Amygdala (tissue), 56 donors: ENCODE measurements at regions not wholly inside any gene's neighbourhood (a gene's known extent, or its start where the extent isn't known, plus 50 kb on each side); places are given as distances from the start of the nearest gene placed in this dataset.
"Not testable (repeated sequence)": the region's sequence is repeated elsewhere in the genome, so short reads cannot be mapped to it uniquely, and the experiment has no call there.

Source experiments
- DNase-seq, 56 donors: peaks; one replicate each; lab custom pipeline; 2025; lab: John Stamatoyannopoulos, UW

DNA sequence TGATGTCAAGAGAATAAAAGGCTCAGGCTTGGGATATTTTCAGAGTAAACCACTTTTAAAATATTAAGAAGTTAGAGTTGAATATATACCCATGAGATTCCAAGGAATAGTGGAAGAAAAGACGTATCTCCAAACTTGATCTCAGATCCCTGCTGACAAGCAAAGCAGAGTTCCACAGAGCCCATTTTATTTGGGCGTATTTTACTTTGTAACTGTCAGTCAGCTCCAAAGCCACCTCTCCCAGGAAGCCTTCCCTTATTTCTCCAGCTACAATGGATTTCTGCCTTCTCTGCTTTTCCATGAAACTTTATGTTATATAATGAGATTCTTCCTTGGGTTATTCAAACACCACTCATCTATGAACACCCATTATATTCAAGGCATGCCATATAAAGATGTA, 295.7 kb downstream of the FZD1 start:
- no peak for DNase-seq

DNA sequence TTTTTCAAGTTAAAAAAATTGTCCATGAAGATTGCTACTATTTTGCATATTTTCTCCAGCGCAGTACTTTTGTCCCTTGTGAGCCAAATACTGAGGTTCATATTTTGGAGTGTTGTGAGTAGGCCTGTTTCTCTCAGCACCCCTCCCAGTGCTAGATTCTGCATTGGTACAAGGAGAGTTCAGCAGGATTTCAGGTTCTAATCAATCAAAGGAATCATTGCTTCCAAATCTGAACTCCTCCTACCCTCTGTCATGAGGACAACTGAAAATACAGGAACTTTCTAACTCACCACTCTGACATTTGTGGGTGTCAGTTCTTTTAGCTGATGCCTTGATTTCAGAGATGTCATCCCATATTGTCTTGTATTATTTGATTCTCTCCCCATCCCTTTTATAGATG, 299.9 kb downstream of the FZD1 start:
- DNase-seq, result no peak

DNA sequence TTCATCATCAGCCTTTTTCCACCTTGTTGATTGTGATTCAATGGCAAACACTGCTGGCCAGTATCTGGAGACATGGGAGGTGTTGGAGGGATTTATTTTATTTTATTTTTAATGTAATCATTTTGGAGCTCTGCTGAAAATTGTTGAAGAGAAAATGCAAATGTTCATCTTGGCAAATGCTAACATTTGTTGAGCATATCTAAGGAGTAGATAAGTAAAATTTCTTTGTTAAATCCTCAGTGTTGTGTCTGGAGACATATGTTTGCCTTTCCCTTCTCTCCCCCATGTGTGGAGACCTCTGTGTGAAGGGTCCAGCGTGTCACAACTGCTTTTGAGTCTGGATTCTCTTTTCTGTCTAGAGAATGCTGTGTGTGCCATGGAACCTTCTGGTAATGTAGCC, 300.3 kb downstream of the FZD1 start:
- DNase-seq, result no peak

DNA sequence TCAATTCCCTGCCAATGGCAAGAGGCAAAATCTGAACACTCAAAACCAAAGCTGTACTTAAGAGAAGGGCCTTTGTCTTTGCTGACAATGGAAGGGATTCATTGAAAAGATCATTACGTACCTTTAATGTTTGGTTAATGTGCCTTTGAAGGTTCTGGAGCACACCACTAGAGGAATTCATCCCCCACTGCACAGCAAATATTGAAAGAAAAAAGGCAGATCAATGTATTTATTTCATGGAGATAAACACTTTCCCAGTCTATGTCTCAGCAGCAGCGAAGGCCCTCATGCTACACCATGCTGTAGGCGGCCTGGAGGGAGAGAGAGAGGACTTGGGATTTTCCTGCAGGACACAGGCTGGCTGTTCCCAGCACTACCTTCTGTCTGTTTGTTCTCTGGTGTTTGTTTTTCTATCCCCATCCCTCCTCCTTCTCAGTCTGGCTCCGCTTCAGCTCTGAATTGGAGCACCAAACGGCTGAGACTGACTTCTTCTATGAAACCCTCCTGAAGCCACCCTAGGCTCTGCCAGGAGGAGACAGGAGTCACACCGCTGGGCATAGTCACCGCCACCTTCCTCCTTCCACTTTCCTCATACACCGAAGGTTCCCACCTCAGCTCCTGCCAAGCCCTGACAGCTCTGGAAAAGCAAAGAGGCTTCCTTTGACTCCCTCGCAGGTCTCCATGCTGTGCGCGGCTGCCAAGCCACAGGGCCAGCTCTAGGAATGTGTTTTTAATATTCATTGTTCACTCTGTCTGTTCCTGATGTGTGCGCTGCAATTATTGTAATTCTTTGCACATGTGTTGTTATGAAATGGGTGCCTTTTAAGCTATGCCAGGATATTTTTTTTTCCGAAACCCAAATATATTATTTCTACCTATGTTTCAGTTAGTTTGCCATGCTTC, 301.5 kb downstream of the FZD1 start:
- DNase-seq, result peak in 25 of 56 donors; percentile 1 to 63 (median 24)

DNA sequence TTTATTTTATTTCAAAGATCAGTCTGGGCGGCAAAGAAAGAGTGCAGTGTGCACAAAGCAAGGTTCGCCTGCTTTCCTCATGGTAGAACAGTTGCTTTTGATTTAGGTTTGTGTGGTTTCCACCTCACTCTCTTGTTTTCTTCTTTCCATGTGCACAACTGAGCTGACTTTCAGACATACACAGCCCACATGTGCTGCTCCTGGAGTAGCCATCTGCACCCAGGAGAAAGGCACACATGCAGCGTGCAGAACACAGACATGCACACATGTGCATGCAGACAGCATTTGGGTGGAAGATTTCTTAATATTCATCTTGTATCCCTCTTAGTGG, 302.1 kb downstream of the FZD1 start:
- DNase-seq, result no peak

DNA sequence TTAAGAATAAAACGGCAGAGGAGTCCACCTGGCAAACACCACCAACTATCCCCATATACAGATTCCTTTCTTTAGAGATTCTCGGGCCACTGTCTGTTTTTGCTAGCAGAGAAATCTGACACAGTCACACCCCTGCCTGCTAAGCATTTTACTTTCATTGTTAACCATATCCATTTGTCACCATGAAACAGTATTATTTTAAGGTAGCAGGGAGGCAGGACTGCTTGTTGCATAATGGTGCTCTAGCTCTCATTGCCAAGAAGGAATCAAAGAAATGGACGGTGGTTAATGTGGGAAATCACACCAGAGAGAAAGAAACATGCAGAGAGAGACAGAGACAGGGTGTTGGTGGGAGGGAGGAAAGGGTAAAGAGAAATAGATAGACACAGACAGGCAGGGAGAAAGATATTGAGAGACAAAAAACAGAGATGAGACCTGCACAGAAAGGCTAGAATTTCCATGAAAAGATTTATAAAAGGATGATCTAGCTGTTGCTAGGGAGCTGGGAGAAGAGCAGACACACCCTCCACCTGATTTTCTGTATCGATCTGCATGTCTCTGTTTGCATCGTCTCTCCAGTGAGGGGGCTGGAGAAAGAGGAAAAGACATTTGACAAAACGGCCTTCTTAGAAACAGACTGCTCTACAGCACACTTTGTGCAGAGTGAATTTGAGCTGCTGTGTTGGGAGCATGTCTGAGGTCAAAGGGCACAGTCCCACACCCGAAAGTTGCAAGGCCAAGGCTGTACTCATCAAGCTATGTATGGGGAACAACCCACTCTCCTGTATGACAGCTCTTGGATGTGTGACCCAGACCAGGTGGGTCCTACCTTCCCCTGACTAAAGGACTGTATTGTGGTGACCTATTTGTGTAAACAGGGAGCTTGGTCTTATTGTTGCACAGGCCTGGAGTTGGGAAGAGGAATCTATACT, 303.1 kb downstream of the FZD1 start:
- DNase-seq, result no peak

DNA sequence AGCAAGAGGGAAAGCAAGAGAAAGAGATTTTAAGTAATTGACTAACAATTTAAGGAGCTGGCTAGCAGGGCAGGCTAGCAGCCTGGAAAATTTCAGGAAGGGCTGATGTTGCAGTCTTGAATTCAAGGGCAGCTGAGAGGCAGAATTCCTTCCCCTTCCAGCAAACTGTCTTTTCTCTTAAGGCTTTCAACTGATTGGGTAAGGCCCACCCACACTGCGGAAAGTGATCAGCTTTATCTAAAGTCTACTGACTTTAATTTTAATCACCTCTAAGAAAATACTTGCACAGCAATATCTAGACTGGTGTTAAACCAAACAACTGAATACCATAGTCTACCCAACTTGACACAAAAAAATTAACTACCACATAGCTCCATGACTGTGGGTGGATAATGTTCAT, 303.9 kb downstream of the FZD1 start:
- no peak for DNase-seq

DNA sequence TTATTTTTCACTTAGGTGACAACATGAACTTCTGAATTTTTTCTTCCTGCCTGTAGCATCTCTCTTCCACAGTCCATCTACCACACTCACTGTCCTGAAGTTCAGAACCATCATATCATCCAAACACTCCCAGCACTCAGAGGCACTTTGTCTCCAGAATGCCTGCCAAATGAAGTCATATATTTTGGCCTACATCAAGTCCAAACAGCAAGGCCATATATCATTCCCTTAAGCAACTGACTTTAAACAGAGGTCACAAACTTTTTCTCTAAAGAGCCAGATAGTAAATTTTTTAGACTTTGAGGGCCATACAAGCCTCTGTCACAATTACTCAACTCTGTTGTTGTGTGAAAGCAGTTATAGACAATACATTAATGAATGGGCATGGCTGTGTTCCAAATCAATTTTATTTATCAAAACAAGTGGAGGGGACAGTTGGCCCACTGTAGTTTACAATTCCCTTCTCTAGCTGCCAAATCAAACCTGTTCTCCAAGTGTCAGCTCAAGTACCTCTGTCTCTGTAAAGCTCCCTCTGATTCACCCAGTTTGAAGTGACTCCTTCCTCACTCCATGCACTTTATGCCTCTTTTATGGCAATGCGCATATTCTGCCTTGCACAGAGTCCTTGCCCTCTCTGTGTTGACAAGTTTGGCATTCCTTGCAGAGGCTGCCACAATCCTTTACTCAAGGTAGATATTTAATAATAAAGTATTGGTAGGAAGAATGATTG, 305.7 kb downstream of the FZD1 start:
- no peak for DNase-seq

DNA sequence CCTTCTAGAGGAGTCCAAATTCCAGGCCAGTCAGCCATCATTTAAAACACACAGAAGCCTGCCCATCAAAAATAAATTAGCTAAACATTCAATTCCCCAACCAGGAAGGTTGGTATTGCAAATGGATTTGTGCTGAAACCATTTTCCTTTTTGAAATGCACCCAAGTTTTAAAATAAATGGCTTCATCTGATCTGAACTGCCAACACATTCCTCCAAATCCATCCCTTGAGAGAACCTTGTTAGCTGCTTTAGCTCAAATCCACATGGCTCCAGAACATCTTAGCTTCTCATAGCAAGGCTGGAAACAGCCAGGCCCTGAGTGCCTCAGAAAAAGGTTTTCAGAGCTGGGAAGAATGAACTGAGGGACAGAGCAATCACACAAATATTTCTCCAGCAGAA, 306.3 kb downstream of the FZD1 start:
- DNase-seq, result no peak

DNA sequence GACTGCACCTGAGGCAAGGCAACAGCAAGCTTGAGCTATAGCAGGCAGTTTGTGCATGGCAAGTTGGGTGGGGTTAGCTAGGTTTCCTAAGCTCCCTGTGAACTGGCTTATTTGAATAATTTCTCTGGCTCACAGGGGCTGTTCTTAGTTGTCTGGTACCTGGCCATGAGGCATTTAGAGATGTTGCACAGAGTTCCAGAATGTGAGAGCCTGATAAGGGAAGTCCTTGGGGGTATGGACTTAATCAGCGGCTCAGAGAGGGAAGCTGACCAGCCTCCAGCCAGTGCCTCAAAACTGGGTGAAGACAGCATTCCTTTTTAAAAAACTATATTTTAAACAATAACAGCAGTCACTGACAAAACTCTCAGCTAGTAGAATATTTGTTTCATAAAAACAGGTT, 307.4 kb downstream of the FZD1 start:
- no peak for DNase-seq

DNA sequence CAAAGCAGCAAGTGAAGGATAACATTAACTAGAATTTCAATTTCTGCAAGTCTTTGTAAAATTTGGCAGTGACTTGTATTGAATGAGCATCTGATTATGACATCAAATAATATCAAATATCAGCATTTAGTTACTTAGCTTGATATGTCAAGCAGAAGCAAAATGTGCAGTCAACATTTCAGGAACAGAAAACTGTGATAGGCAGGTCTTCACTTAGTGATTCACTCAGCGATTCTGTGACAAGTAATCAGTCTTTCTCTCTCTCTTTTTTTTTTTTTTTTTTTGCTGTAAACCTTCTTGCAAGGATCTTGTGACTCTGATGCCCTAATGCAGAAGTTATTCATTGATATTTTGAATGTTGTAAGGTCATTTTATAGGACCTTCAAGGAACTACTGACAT, 307.1 kb downstream of the MTERF1 start:
- no peak for DNase-seq

DNA sequence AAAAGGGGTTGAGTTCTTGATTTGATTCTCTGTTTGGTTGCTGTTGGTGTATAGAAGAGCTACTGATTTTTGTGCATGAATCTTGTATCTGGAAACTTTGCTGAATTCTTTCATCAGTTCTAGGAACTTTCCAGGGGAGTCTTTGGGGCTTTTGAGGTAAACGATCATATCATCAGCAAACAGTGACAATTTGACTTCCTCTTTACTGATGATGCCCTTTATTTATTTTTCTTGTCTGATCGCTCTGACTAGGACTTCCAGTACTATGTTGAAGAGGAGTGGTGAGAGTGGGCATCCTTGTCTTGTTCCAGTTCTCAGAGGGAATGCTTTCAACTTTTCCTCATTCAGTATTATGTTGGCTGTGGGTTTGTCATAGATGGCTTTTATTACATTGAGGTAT, 304.0 kb downstream of the MTERF1 start:
- DNase-seq, result not testable (repeated sequence)

DNA sequence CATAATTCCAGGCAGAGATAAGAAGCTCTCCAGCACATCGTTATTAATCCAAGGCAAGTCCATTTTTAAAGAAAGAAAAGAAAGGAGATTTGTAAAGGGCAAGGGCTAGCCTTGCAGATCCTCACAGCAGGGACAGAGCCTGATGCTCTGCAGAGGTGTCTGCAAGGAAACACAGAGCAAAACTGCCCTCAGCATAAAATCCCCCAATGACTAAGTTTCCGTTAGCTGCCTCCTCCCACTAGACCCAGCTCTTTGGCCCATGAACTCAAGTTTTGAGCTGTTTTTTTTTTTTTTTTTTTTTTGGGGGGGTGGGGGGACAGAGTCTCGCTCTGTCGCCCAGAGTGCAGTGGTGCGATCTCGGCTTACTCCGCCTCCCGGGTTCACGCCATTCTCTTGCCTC, 300.7 kb downstream of the MTERF1 start:
- no peak for DNase-seq

DNA sequence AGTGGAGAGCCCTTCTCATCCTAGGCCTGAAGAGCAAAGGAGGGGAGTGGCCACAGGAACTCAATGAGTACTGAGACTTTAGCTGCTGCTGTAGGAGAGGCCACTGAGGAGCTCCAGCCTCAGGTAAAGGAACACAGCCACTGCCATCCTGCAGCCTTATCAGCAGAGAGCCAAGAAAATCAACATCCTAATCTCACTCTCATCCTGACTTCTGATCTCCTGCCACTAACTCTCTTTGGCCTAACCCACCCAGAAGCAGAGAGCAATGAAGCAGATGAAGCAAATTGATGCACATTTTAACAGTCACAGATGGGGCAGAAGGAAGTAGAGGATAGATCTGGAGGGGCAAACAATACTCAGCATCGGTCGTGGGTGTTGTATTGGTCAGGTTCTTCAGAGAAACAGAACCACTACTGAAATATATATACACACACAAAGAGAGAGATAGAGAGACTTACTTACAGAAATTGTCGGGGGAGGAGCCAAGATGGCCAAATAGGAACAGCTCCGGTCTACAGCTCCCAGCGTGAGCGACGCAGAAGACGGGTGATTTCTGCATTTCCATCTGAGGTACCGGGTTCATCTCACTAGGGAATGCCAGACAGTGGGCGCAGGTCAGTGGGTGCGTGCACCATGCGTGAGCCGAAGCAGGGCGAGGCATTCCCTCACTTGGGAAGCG, 297.6 kb downstream of the MTERF1 start:
- DNase-seq, result no peak

DNA sequence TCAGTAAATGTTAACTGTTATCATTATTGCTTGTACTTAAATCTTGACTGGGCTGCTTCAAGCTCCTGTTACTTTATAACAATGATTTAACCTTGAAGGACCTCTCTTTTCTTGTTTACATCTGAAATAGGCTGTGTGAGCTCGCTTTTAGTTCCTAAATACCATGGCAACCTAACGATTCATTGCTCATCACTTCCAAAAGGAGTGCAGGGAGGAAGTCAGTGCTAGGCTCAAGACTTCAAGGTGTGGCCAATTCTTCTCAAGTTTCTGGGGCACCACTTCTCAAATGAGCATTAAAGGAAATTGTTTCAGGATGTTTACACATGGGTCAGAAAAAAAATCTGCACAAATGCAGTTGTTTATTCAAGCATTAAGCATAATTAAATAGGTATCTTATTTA, 284.2 kb downstream of the MTERF1 start:
- DNase-seq, result no peak

DNA sequence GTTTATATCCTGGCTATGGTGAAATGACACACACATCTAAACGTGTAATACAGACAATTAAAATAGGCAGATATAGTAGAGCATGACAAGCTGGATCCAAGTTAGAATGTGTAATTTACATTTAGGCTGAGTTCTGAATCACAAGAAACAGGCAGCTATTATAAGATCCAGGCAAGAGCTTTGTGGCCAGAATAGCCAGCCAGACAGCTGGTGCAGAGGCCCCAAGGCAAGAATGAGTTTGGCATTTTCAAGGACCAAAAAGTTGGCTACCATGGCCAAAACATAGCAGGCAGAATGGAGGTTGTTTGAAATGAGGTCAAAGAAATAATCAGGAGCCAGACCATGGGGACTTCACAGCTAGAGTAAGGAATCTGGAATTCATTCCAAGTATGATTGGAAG, 281.7 kb downstream of the MTERF1 start:
- no peak for DNase-seq

DNA sequence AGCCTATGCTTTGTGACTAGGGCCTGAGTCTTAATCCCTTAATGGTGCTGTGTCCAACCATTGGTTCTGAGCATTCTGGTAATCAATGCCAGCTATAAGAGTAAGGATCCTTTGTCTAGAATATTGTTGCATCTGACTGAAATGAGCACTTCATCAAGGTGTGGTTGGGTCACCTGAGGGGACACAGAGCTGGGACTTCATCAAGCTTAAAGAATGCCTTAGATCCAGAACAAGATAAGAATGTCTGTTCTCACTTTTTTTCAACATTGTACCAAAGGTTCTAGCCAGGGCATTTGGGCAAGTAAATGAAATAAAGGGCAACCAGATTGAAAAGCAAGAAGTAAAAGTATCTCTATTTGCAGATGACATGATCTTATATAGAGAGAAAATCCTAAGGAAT, 280.4 kb downstream of the MTERF1 start:
- no peak for DNase-seq

DNA sequence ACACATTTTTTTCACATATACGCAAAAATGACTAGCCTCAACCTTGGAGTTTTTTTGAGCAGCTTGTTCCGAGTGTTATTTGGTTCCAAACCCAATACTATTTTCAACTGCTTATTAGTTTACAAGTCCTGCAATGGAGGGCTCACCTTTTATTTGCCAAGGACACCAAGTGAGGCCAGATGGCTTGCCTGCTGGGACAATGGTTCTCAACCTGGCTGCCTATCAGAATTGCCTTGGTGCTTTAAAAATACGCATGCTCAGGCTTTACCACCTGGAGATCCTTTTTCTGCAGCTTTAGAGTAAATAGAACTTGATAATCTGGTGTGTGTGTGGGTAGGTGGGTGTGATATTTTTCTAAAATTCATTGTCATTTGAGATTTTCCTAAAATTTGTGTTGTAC, 276.8 kb downstream of the MTERF1 start:
- no peak for DNase-seq

DNA sequence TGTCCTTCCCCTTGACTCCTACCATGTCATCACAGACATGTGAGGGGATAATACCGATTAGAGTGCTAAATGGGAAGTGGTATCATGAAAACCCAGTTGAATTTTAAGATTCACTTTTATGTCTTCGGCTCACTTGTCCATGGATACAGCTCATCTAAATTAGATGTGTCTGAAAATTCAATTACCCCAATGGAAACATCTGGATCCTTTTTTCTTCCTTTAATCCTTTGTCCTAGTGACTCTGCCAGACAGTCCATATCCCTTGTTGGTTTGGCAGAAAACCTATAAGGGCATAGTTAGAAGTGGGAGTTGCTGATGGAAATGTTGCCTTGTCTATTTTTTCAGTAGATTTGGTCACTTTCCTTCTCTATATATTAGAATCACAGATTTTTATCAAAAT, 271.9 kb downstream of the MTERF1 start:
- DNase-seq, result no peak

DNA sequence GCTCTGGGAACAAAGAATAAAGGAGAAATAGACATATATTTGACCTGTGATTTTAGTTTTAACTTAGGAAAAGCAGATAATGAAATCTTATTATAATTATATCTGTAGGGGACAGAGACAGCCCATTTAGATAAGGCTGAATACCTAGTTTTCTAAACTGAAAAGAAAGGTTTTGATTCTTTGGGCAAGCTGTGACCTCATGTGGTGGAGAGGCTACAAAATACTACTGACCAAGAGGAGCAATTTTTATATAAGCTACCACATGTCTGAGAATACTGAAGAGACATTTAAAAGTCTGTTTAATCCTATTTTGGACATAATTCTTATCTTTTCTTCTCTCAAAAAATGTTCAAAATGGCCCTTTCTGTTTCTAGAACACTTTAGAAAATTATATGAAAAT, 271.0 kb downstream of the MTERF1 start:
- no peak for DNase-seq

DNA sequence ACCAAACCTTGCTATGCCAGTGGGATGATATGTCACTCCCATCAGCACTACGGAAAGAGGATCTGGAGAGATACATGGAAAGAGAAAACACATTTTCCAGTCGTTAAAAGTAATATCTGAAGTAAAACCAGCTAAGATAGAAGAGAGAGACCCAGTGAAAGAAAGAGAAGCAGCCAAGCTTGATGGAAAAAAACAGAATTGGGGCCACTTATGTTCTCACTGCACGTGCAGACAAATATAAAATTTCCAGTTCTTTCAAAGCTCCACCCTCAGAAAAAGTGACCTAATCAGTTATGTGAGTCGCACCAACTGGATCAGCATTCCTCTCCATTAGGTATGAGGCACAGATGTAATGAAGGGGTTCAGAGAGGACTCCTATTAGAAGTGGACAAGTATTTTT, 266.1 kb downstream of the MTERF1 start:
- DNase-seq, result no peak
